D721Med (cell line): ENCODE measurements at regions not wholly inside any gene's neighbourhood (a gene's known extent, or its start where the extent isn't known, plus 50 kb on each side); places are given as distances from the start of the nearest gene placed in this dataset.
"Not testable (repeated sequence)": the region's sequence is repeated elsewhere in the genome, so short reads cannot be mapped to it uniquely, and the experiment has no call there.

Experiments used
- DNase-seq: peaks from one replicate; pipeline ENCODE4 v3.0.0; 2011; ENCODE audit warnings: low spot score; ENCODE audit not compliant: insufficient read length
- FAIRE-seq: peaks from 2 replicates; lab custom pipeline; 2011; peaks lifted over from hg19 to GRCh38; lab: Jason Lieb, UNC
- TF ChIP-seq, protein P1 (sequence below): IDR thresholded peaks from 2 replicates; pipeline ENCODE4 v1.5.1; 2012; ENCODE audit warnings: mild to moderate bottlenecking, control low read depth; ENCODE audit not compliant: insufficient read depth; ENCODE audit errors: missing control alignments

DNA sequence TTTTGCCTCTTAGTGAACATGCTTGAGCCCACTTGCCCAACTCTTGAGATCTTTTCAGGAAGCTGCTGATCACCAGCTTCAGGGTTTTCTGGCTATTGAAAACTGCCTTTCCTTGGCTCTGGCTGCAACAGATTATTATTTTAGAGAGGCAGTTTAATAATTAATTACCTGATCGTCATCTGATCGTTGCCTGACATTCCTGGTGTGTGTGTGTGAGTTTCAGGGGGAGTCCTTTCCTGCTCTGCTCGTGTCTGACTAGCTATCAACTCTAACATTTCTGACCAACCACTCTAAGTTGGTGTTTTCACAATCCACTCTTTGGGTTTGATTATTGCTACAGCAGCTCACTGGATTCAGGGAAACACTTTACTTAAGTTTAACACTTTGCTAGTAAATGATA is 84.3 kb upstream of the SPATA16 start:
- DNase-seq (no peak), FAIRE-seq (no peak)
- TF ChIP-seq, protein P1, sequence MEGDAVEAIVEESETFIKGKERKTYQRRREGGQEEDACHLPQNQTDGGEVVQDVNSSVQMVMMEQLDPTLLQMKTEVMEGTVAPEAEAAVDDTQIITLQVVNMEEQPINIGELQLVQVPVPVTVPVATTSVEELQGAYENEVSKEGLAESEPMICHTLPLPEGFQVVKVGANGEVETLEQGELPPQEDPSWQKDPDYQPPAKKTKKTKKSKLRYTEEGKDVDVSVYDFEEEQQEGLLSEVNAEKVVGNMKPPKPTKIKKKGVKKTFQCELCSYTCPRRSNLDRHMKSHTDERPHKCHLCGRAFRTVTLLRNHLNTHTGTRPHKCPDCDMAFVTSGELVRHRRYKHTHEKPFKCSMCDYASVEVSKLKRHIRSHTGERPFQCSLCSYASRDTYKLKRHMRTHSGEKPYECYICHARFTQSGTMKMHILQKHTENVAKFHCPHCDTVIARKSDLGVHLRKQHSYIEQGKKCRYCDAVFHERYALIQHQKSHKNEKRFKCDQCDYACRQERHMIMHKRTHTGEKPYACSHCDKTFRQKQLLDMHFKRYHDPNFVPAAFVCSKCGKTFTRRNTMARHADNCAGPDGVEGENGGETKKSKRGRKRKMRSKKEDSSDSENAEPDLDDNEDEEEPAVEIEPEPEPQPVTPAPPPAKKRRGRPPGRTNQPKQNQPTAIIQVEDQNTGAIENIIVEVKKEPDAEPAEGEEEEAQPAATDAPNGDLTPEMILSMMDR: no peak

- FAIRE-seq (no peak), DNase-seq (no peak)
- TF ChIP-seq, protein P1: peak; percentile 39
These were observed 80.0 kb upstream of the SPATA16 start for GRCh38 chr3:173221010-173221409.

GRCh38 chr3:173217127-173217526 is 76.1 kb upstream of the SPATA16 start:
- no peak for DNase-seq
- TF ChIP-seq, protein P1: no peak
- no peak for FAIRE-seq

GRCh38 chr3:173216063-173216462 is 75.0 kb upstream of the SPATA16 start:
- TF ChIP-seq, protein P1: no peak
- FAIRE-seq: no peak
- no peak for DNase-seq

GRCh38 chr3:173214576-173214975 is 73.5 kb upstream of the SPATA16 start:
- DNase-seq (no peak), FAIRE-seq (no peak)
- TF ChIP-seq, protein P1: no peak

DNA sequence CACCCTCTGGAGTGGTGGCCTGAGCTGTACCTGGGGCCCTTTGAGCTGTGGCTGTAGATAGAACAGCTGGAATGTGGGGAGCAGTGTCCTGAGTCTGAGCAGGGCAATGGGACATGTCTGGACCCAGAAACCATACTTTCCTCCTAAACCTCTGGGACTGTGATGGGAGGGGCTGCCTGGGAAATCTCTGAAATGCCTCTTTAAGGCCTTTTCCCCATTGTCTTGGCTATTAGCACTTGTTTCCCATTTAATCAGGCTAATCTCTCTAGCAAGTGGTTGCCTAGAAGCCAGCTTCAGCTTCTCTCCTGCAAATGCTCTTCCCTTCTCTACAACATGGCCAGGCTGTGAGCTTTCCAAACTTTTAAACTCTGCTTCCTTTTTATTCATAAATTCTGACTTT is 58.5 kb upstream of the SPATA16 start:
- TF ChIP-seq, protein P1: no peak
- FAIRE-seq: no peak
- DNase-seq: no peak

- not testable (repeated sequence) for DNase-seq, FAIRE-seq
These were observed 53.8 kb upstream of the SPATA16 start for GRCh38 chr3:173194868-173195267.

DNA sequence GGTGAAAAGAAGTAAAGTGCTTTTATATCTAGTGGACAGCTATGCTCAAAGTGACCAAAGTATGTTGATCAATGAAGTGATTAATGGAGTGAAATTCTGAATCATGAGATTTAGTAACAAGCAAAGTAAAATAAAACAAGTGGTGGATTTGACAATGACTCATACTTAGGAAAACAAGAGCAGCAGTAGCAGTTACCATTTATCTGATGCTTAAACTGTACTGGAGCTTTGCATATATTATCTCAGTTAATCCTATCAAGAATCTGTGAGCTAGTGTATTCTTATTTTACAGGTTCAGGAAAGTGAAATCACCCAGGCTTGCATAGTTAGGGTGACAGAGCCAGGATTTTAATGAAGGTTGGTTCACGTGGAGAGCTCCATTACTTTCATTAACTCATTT is 50.6 kb upstream of the SPATA16 start:
- peak; percentile 73 for FAIRE-seq
- no peak for DNase-seq

More for the DNA sequence above, 50.6 kb upstream of the SPATA16 start:
- TF ChIP-seq, protein P1: no peak
